Kidney (tissue), 13 donors: ENCODE measurements at regions not wholly inside any gene's neighbourhood (a gene's known extent, or its start where the extent isn't known, plus 50 kb on each side); places are given as distances from the start of the nearest gene placed in this dataset.

Experiments
- DNase-seq, 5 donors: peaks; one replicate each; pipeline ENCODE4 v3.0.0-alpha.2; 2013 to 2020
- FAIRE-seq: peaks from 2 replicates; lab custom pipeline; 2012; peaks lifted over from hg19 to GRCh38; lab: Jason Lieb, UNC
- H3K27ac ChIP-seq, 2 donors: one replicate each; pipeline ENCODE4 v1.7.0; 2013; ENCODE audit warnings: low read depth in 2 of 2, low read length in 2 of 2, inconsistent platforms in 1 of 2
- H3K27me3 ChIP-seq: one replicate; pipeline ENCODE4 v1.7.1; 2013; ENCODE audit warnings: low read length, inconsistent platforms; ENCODE audit not compliant: control insufficient read depth, insufficient read depth
- H3K36me3 ChIP-seq, 3 donors: one replicate each; pipeline versions ENCODE4 v1.7.0 to v1.7.1; 2013; ENCODE audit warnings: low read length in 3 of 3, control low read depth in 1 of 3, inconsistent platforms in 1 of 3; ENCODE audit not compliant: insufficient read depth in 3 of 3, control insufficient read depth in 2 of 3
- H3K4me1 ChIP-seq, 3 donors: one replicate each; pipeline versions ENCODE4 v1.7.0 to v1.7.1; 2013; ENCODE audit warnings: low read length in 3 of 3, inconsistent platforms in 1 of 3, low read depth in 1 of 3; ENCODE audit not compliant: control insufficient read depth in 2 of 3, insufficient read depth in 2 of 3
- H3K4me3 ChIP-seq, 3 donors: one replicate each; pipeline versions ENCODE4 v1.7.0 to v1.8.1; 2013; ENCODE audit warnings: low read length in 3 of 3, control low read depth in 1 of 3, inconsistent platforms in 1 of 3
- H3K9ac ChIP-seq, 3 donors: one replicate each; pipeline versions ENCODE4 v1.7.0 to v1.7.1; 2013; ENCODE audit warnings: low read length in 3 of 3, control low read depth in 1 of 3, inconsistent platforms in 1 of 3
- H3K9me3 ChIP-seq, 3 donors: one replicate each; pipeline versions ENCODE4 v1.7.0 to v1.7.1; 2013; ENCODE audit warnings: low read length in 3 of 3, control low read depth in 1 of 3, inconsistent platforms in 1 of 3; ENCODE audit not compliant: control insufficient read depth in 2 of 3, insufficient read depth in 1 of 3
- CTCF ChIP-seq: IDR thresholded peaks from 3 replicates; pipeline ENCODE4 v1.5.1; 2012; ENCODE audit warnings: mild to moderate bottlenecking, moderate library complexity, borderline replicate concordance; ENCODE audit not compliant: insufficient read depth; ENCODE audit errors: extremely low read depth
- intact Hi-C: fragments of 100-400 bp; cut with DNase I; formaldehyde crosslinking; loops from one replicate; pipeline ENCODE4 v1.11.1; 2022
- donor health status: control.
- donor health status: control.
- donor health status: control.
- donor health status: control.
- donor health status: control.
- donor health status: DM: yes; HTN: yes; CAD: no.
- donor health status: Normal renal cell carcinoma (clear cell type).

GRCh38 chr9:27985714-27986113 lies 412.4 kb upstream of the C9orf72 start:
- no peak for TF ChIP-seq CTCF
- intact Hi-C loops: no loop called here

GRCh38 chr9:27990524-27990923 lies 417.2 kb upstream of the C9orf72 start:
- FAIRE-seq: no peak
- Histone ChIP-seq H3K4me3 (no peak overlapping the region), H3K36me3 (no peaks in the 10 kb centered on the region), H3K9ac (no peak overlapping the region), H3K9me3 (no peaks in the 10 kb centered on the region), H3K27ac (no peak overlapping the region), H3K27me3 (no peaks in the 10 kb centered on the region), H3K4me1 (no peaks in the 10 kb centered on the region)
- intact Hi-C loops: no loop called here
- no peak for TF ChIP-seq CTCF
- no peak for DNase-seq

More at GRCh38 chr9:27985714-27986113, 412.4 kb upstream of the C9orf72 start:
- Histone ChIP-seq H3K4me1 (no peaks in the 10 kb centered on the region), H3K36me3 (no peaks in the 10 kb centered on the region), H3K4me3 (no peak overlapping the region), H3K9ac (no peak overlapping the region), H3K9me3 (no peaks in the 10 kb centered on the region), H3K27me3 (no peaks in the 10 kb centered on the region), H3K27ac (no peak overlapping the region)
- FAIRE-seq (no peak), DNase-seq (no peak)

- Histone ChIP-seq H3K9ac (no peak overlapping the region), H3K27ac (no peak overlapping the region), H3K9me3 (no peaks in the 10 kb centered on the region), H3K27me3 (no peaks in the 10 kb centered on the region), H3K4me1 (no peaks in the 10 kb centered on the region), H3K4me3 (no peak overlapping the region), H3K36me3 (no peaks in the 10 kb centered on the region)
- no peak for TF ChIP-seq CTCF
- FAIRE-seq (no peak), DNase-seq (no peak)
- intact Hi-C loops: no loop called here
These were observed 417.9 kb upstream of the C9orf72 start for GRCh38 chr9:27991221-27991620.

GRCh38 chr9:28001096-28001495 lies 427.8 kb upstream of the C9orf72 start:
- DNase-seq (no peak), FAIRE-seq (no peak)
- intact Hi-C loops: no loop called here
- no peak overlapping the region for H3K4me3 ChIP-seq
- no peaks in the 10 kb centered on the region for H3K27me3 ChIP-seq
- no peaks in the 10 kb centered on the region for H3K36me3 ChIP-seq
- no peak overlapping the region for H3K9ac ChIP-seq
- no peak overlapping the region for H3K27ac ChIP-seq
- no peak for TF ChIP-seq CTCF
- no peaks in the 10 kb centered on the region for H3K4me1 ChIP-seq
- no peaks in the 10 kb centered on the region for H3K9me3 ChIP-seq
